CD4-positive, CD25-positive, alpha-beta regulatory T cell (primary cell): ENCODE measurements at regions not wholly inside any gene's neighbourhood (a gene's known extent, or its start where the extent isn't known, plus 50 kb on each side); places are given as distances from the start of the nearest gene placed in this dataset.

Source experiments
- ATAC-seq, 2 donors: fragments of 150-1000 bp; cut with Tn5 transposase; one replicate each; pipeline ENCODE4 v1.10.0; 2021; ENCODE audit warnings: low read depth in 2 of 2, moderate number of reproducible peaks in 2 of 2, moderate library complexity in 1 of 2
- DNase-seq, 3 donors: peaks; one replicate each; pipeline versions ENCODE4 v3.0.0 to v3.0.0-alpha.2; 2012 to 2022; ENCODE audit warnings: mixed read lengths in 1 of 3
- H3K27ac ChIP-seq: one replicate; pipeline ENCODE4 v1.7.0; 2013; ENCODE audit warnings: mild to moderate bottlenecking, low read length; ENCODE audit not compliant: insufficient read depth, poor library complexity, severe bottlenecking
- H3K27me3 ChIP-seq: one replicate; pipeline ENCODE4 v1.7.0; 2013; ENCODE audit warnings: low read length; ENCODE audit not compliant: control insufficient read depth, insufficient read depth
- H3K36me3 ChIP-seq: one replicate; pipeline ENCODE4 v1.7.0; 2013; ENCODE audit warnings: mild to moderate bottlenecking, low read length, moderate library complexity; ENCODE audit not compliant: control insufficient read depth, insufficient read depth
- H3K4me1 ChIP-seq: 2 replicates; pipeline ENCODE4 v1.7.0; 2013; ENCODE audit warnings: mild to moderate bottlenecking, low read length; ENCODE audit not compliant: insufficient read depth, control insufficient read depth, poor library complexity, severe bottlenecking
- H3K4me3 ChIP-seq: one replicate; pipeline ENCODE4 v1.7.0; 2013; ENCODE audit warnings: low read depth, mild to moderate bottlenecking, low read length, moderate library complexity
- H3K9me3 ChIP-seq, 2 experiments: 1 replicate in 1 of 2; 2 replicates in 1 of 2; pipeline ENCODE4 v1.7.0; 2013; ENCODE audit warnings: low read length in 2 of 2, mild to moderate bottlenecking in 1 of 2, moderate library complexity in 1 of 2; ENCODE audit not compliant: control insufficient read depth in 2 of 2
- H3K27ac Mint-ChIP-seq, 3 donors: one replicate each; pipeline ENCODE4 v1.8.0; 2020 to 2022; ENCODE audit warnings: mild to moderate bottlenecking in 3 of 3, mixed read lengths in 3 of 3, moderate library complexity in 2 of 3
- H3K27me3 Mint-ChIP-seq: one replicate; pipeline ENCODE4 v1.8.0; 2022; ENCODE audit warnings: mild to moderate bottlenecking, mixed read lengths
- H3K36me3 Mint-ChIP-seq: one replicate; pipeline ENCODE4 v1.8.0; 2020; ENCODE audit warnings: mixed read lengths
- H3K4me1 Mint-ChIP-seq, 4 donors: one replicate each; pipeline ENCODE4 v1.8.0; 2020 to 2022; ENCODE audit warnings: mixed read lengths in 4 of 4, mild to moderate bottlenecking in 1 of 4
- H3K4me3 Mint-ChIP-seq, 4 donors: one replicate each; pipeline ENCODE4 v1.8.0; 2020 to 2022; ENCODE audit warnings: mild to moderate bottlenecking in 4 of 4, mixed read lengths in 4 of 4, moderate library complexity in 3 of 4
- H3K9me3 Mint-ChIP-seq, 7 donors: one replicate each; pipeline ENCODE4 v1.8.0; 2020 to 2022; ENCODE audit warnings: mixed read lengths in 7 of 7, mild to moderate bottlenecking in 3 of 7, moderate library complexity in 2 of 7

DNA sequence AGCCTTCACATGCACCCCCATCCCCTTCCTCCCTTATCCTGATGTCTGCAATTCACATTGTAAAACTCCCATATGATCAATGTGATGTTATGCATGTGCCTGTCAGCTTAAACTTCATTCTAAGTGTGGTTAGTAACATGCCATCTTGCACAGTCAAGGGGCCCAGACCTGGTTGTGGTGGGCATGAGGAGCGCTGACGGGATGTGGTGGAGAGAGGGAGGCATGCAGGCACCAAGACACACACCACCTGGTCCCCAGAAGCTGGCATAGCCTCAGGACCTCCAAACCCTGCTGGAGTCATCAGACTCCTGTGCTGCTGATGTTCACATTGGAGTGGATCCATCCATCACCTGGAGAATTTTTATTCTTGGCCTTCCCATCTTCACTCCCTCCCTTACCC lies 90.5 kb upstream of the ABCC4 start:
- Mint-ChIP-seq H3K4me1 (peaks cover 0 to 2% (median 0%) of the 10 kb centered on the region in 4 donors), H3K36me3 (no peaks in the 10 kb centered on the region), H3K27me3 (peaks cover 11% of the 10 kb centered on the region), H3K27ac (no peak overlapping the region), H3K4me3 (no peak overlapping the region), H3K9me3 (no peaks in the 10 kb centered on the region)
- no peaks in the 10 kb centered on the region for H3K4me1 ChIP-seq
- no peaks in the 10 kb centered on the region for H3K9me3 ChIP-seq
- H3K36me3 ChIP-seq, result no peaks in the 10 kb centered on the region
- DNase-seq (no peak), ATAC-seq (no peak)
- H3K27me3 ChIP-seq, result no peaks in the 10 kb centered on the region
- no peak overlapping the region for H3K27ac ChIP-seq
- no peak overlapping the region for H3K4me3 ChIP-seq

GRCh38 chr13:95392597-95392996 lies 91.3 kb upstream of the ABCC4 start:
- Mint-ChIP-seq H3K4me3 (no peak overlapping the region), H3K4me1 (peaks cover 0 to 2% (median 0%) of the 10 kb centered on the region in 4 donors), H3K27me3 (peaks cover 11% of the 10 kb centered on the region), H3K27ac (peak overlapping the region in 1 of 3 donors; percentile 43), H3K9me3 (no peaks in the 10 kb centered on the region), H3K36me3 (no peaks in the 10 kb centered on the region)
- Histone ChIP-seq H3K27me3 (no peaks in the 10 kb centered on the region), H3K36me3 (no peaks in the 10 kb centered on the region), H3K9me3 (no peaks in the 10 kb centered on the region), H3K27ac (no peak overlapping the region), H3K4me1 (no peaks in the 10 kb centered on the region), H3K4me3 (no peak overlapping the region)
- DNase-seq (no peak), ATAC-seq (no peak)

GRCh38 chr13:95403349-95404140 lies 102.3 kb upstream of the ABCC4 start:
- Mint-ChIP-seq H3K9me3 (no peaks in the 10 kb centered on the region), H3K27me3 (peaks cover 12% of the 10 kb centered on the region), H3K27ac (peak overlapping the region in 1 of 3 donors; percentile 81), H3K36me3 (no peaks in the 10 kb centered on the region), H3K4me1 (peaks cover 0 to 13% (median 8%) of the 10 kb centered on the region in 4 donors), H3K4me3 (peak overlapping the region in 3 of 4 donors; percentile 89 to 93 (median 92))
- Histone ChIP-seq H3K4me1 (peaks cover 8% of the 10 kb centered on the region), H3K36me3 (no peaks in the 10 kb centered on the region), H3K4me3 (peak overlapping the region; percentile 74), H3K27me3 (peaks cover 4% of the 10 kb centered on the region), H3K9me3 (no peaks in the 10 kb centered on the region), H3K27ac (no peak overlapping the region)
- no peak for ATAC-seq
- DNase-seq, result peak in 1 of 3 donors; percentile 7

- H3K27ac Mint-ChIP-seq, result peak overlapping the region in 2 of 3 donors; percentile 36 to 42
- ATAC-seq, result peak; percentile 85 to 86
- Histone ChIP-seq H3K27ac (no peak overlapping the region), H3K4me1 (peaks cover 8% of the 10 kb centered on the region), H3K9me3 (no peaks in the 10 kb centered on the region), H3K27me3 (peaks cover 4% of the 10 kb centered on the region), H3K4me3 (peak overlapping the region; percentile 74), H3K36me3 (no peaks in the 10 kb centered on the region)
- H3K4me1 Mint-ChIP-seq, result peaks cover 0 to 13% (median 8%) of the 10 kb centered on the region in 4 donors
- no peaks in the 10 kb centered on the region for H3K36me3 Mint-ChIP-seq
- peak overlapping the region; percentile 1 to 93 (median 90) for H3K4me3 Mint-ChIP-seq
- no peaks in the 10 kb centered on the region for H3K9me3 Mint-ChIP-seq
- peak; percentile 57 to 74 (median 73) for DNase-seq
- peaks cover 12% of the 10 kb centered on the region for H3K27me3 Mint-ChIP-seq
Measured at GRCh38 chr13:95404141-95404882, 103.1 kb upstream of the ABCC4 start.

- Mint-ChIP-seq H3K9me3 (no peaks in the 10 kb centered on the region), H3K27me3 (peaks cover 12% of the 10 kb centered on the region), H3K27ac (peak overlapping the region in 1 of 3 donors; percentile 64), H3K4me1 (peaks cover 0 to 13% (median 8%) of the 10 kb centered on the region in 4 donors), H3K4me3 (no peak overlapping the region), H3K36me3 (no peaks in the 10 kb centered on the region)
- peaks cover 6% of the 10 kb centered on the region for H3K27me3 ChIP-seq
- H3K4me1 ChIP-seq, result peaks cover 8% of the 10 kb centered on the region
- no peak overlapping the region for H3K4me3 ChIP-seq
- H3K27ac ChIP-seq, result no peak overlapping the region
- ATAC-seq (no peak), DNase-seq (no peak)
- H3K36me3 ChIP-seq, result no peaks in the 10 kb centered on the region
- H3K9me3 ChIP-seq, result no peaks in the 10 kb centered on the region
Measured at GRCh38 chr13:95406176-95406575, 104.9 kb upstream of the ABCC4 start.

DNA sequence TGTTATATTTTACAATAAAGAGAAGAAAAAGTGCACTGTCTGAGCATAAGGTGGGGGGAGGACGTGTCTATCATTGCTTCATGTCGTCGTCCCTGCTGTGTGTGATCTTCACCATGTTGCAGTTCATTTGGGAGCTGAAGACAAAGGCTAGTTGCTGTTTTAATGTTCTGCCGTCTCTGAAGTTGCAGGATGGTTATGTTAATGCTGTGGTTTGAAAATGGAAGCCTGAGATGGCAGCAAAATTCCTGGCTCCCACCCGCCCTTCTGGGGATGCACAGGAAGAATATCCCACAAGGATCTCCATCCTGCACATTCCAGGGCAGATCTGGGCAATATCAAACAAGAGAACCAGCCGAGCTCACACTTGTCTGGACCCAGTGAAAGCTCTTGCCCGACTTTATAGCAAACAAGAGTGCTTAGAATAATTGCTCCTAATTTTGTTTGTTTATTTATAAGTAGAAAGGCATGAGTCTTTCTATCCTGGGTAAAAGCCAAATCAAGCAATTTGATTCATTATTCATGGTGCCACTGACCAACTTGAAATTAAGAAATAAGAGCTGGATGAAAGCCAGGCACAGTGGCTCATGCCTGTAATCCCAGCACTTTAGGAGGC lies 110.3 kb upstream of the ABCC4 start:
- no peaks in the 10 kb centered on the region for H3K4me1 Mint-ChIP-seq
- H3K27ac Mint-ChIP-seq, result no peak overlapping the region
- peaks cover 0 to 3% (median 0%) of the 10 kb centered on the region in 7 donors for H3K9me3 Mint-ChIP-seq
- H3K36me3 Mint-ChIP-seq, result no peaks in the 10 kb centered on the region
- no peak overlapping the region for H3K4me3 Mint-ChIP-seq
- no peaks in the 10 kb centered on the region for H3K4me1 ChIP-seq
- peaks cover 4% of the 10 kb centered on the region for H3K27me3 Mint-ChIP-seq
- H3K9me3 ChIP-seq, result no peaks in the 10 kb centered on the region
- H3K27ac ChIP-seq, result no peak overlapping the region
- DNase-seq (no peak), ATAC-seq (no peak)
- peaks cover 2% of the 10 kb centered on the region for H3K27me3 ChIP-seq
- no peak overlapping the region for H3K4me3 ChIP-seq
- H3K36me3 ChIP-seq, result no peaks in the 10 kb centered on the region

DNA sequence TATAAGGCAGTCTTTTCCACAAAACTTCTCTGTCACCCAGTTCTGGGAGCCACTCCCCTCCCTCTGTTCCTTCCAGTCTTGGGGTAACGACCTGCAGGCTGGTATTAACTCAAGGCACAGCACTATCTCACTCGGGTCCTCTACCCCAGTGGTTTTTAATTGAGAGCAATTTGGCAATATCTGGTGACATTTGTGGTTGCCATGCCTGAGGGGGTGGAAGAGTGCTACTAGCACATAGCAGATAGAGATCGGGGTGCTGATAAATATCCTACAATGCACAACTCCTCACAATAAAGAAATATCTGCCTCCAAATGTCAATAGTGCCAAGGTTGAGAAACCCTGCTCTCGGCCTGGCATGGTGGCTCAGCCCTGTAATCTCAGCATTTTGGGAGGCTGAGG lies 117.7 kb upstream of the ABCC4 start:
- Mint-ChIP-seq H3K4me3 (no peak overlapping the region), H3K36me3 (no peaks in the 10 kb centered on the region), H3K27ac (no peak overlapping the region), H3K4me1 (no peaks in the 10 kb centered on the region), H3K9me3 (peaks cover 0 to 3% (median 0%) of the 10 kb centered on the region in 7 donors), H3K27me3 (peaks cover 14% of the 10 kb centered on the region)
- Histone ChIP-seq H3K9me3 (no peaks in the 10 kb centered on the region), H3K4me3 (no peak overlapping the region), H3K27ac (no peak overlapping the region), H3K27me3 (peaks cover 5% of the 10 kb centered on the region), H3K4me1 (no peaks in the 10 kb centered on the region), H3K36me3 (no peaks in the 10 kb centered on the region)
- DNase-seq, result no peak
- no peak for ATAC-seq
